ENCODE measurements at regions not wholly inside any gene's neighbourhood (a gene's known extent, or its start where the extent isn't known, plus 50 kb on each side); places are given as distances from the start of the nearest gene placed in this dataset.

DNA sequence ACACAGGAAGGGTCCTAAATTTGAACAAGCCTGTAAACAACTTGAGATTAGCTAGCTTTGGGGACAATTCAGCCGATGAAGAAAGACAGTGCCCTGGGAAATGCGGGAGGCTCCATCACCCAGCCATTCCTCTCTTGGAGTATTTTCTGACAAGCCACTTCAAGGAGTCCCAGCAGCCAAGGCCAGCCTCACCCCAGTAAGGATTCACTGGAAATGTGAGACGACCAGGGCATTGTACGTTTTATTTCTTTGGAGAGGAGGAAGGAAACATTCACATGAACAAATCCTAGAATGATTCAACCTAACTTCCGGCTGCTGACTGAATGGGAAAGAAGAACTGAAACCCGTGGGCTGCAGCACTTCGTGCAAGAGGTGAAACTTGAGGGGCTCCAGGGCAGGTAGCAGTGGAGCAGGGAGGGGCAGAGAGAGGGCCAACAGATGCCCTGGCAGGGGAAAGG lies 116.4 kb upstream of the ARHGEF3 start:
- Histone ChIP-seq H3K4me1 (no peaks in the 10 kb centered on the region), H3K27me3 (no peaks in the 10 kb centered on the region), H3K9me3 (no peaks in the 10 kb centered on the region), H3K4me3 (ENCODE audit: low read depth, low read length) (no peak overlapping the region), H3K36me3 (no peaks in the 10 kb centered on the region)
- no peak for TF ChIP-seq CTCF (IDR thresholded peaks at IDR 0.05; ENCODE audit: low read depth, low read length)
- no peak for DNase-seq

DNA sequence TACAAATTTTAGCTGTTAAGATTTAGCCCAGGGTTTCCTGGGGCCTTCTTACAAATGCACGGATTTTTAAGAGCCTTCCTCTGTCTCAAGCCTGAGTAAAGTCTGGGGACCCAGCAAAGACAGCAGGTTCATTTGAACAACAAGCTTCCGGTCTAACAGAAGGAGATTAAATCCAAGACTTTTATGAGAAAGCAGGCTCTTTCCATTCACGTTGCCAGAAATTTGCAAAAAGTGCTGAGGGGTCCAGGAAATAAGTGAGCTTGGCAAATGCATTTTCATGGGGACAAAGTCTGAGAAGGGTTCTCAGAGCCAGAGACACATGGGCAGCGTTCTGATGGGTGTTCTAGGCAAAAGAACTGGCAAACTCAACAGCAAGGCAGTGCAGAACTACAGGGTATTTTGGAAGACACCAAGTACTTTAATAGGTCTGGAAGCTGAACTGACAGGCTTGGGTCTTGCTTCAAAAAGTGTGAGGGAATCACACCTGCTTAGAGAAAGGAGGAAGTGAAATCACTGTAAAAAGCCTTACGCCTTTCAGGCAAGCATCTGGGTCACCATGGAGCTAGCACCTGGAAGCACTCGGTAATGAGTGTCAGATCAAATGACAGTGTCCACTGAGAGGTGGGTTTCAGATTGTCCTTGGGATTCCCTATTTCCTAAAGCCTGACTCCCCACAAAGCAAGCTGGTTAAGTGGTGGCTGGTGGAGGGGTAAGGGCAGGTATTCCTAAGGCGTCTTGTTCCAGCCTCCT lies 115.8 kb upstream of the ARHGEF3 start:
- no peak for DNase-seq
- Histone ChIP-seq H3K36me3 (no peaks in the 10 kb centered on the region), H3K4me3 (ENCODE audit: low read depth, low read length) (no peak overlapping the region), H3K4me1 (no peaks in the 10 kb centered on the region), H3K9me3 (no peaks in the 10 kb centered on the region), H3K27me3 (no peaks in the 10 kb centered on the region)
- TF ChIP-seq CTCF (IDR thresholded peaks at IDR 0.05; ENCODE audit: low read depth, low read length) = no peak

GRCh38 chr3:56916716-56917360 lies 115.1 kb upstream of the ARHGEF3 start:
- no peak for DNase-seq
- Histone ChIP-seq H3K4me3 (ENCODE audit: low read depth, low read length) (no peak overlapping the region), H3K4me1 (no peaks in the 10 kb centered on the region), H3K36me3 (no peaks in the 10 kb centered on the region), H3K9me3 (no peaks in the 10 kb centered on the region), H3K27me3 (no peaks in the 10 kb centered on the region)
- TF ChIP-seq CTCF (IDR thresholded peaks at IDR 0.05; ENCODE audit: low read depth, low read length) = no peak

GRCh38 chr3:56915966-56916586 lies 114.3 kb upstream of the ARHGEF3 start:
- no peaks in the 10 kb centered on the region for H3K36me3 ChIP-seq
- H3K9me3 ChIP-seq = no peaks in the 10 kb centered on the region
- DNase-seq = no peak
- no peak overlapping the region for H3K4me3 ChIP-seq (ENCODE audit: low read depth, low read length)
- no peaks in the 10 kb centered on the region for H3K27me3 ChIP-seq
- H3K4me1 ChIP-seq = no peaks in the 10 kb centered on the region
- no peak for TF ChIP-seq CTCF (IDR thresholded peaks at IDR 0.05; ENCODE audit: low read depth, low read length)

DNA sequence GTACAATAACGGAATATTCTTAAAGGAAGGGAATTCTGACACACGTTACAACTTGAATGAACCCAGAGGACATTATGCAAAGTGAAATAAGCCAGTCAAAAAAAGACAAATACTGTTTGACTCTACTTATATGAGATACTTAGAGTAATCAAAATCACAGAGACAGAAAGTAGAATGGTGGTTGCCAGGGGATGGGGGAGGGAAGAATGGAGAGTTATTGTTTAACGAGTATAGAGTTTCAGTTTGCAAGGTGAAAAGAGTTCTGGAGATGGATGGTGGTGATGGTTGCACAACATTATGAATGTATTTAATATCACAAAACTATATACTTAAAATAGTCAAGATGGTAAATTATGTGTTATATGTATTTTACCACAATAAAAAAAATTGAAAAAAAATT lies 112.9 kb upstream of the ARHGEF3 start:
- no peak for TF ChIP-seq CTCF (IDR thresholded peaks at IDR 0.05; ENCODE audit: low read depth, low read length)
- Histone ChIP-seq H3K4me1 (no peaks in the 10 kb centered on the region), H3K4me3 (ENCODE audit: low read depth, low read length) (no peak overlapping the region), H3K36me3 (no peaks in the 10 kb centered on the region), H3K9me3 (no peaks in the 10 kb centered on the region), H3K27me3 (no peaks in the 10 kb centered on the region)
- no peak for DNase-seq

DNA sequence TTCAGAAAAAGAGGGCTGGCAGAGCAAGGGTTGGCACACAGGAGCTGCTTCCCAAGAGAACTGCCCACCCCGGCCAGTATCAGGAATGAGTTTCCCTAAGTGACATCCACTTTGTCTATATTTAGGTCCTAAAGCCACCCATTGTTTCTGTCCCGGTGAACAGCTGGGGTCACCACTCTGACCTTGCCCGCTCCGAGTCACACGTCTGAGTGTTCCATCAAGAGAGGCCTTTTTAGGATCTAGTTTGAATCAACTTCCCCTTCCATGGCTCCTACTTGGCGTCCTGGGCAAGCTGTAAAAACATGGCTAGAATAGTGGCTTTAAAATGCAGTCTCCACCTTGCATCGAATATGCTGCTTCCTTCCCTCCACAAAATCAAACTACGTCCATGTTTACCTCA lies 109.6 kb upstream of the ARHGEF3 start:
- DNase-seq = no peak
- H3K27me3 ChIP-seq = no peaks in the 10 kb centered on the region
- H3K36me3 ChIP-seq = no peaks in the 10 kb centered on the region
- no peak for TF ChIP-seq CTCF (IDR thresholded peaks at IDR 0.05; ENCODE audit: low read depth, low read length)
- H3K9me3 ChIP-seq = no peaks in the 10 kb centered on the region
- H3K4me1 ChIP-seq = no peaks in the 10 kb centered on the region
- H3K4me3 ChIP-seq (ENCODE audit: low read depth, low read length) = no peak overlapping the region
